AG10803 (cell line): ENCODE measurements at regions not wholly inside any gene's neighbourhood (a gene's known extent, or its start where the extent isn't known, plus 50 kb on each side); places are given as distances from the start of the nearest gene placed in this dataset.

ENCODE experiments used
- DNase-seq: peaks from one replicate; pipeline ENCODE4 v3.0.0; 2010; ENCODE audit warnings: low read depth
- H3K4me3 ChIP-seq: 2 replicates; pipeline ENCODE4 v1.5.1; 2011; ENCODE audit warnings: mild to moderate bottlenecking, low read length, control low read depth
- CTCF ChIP-seq: conservative IDR thresholded peaks from 2 replicates; pipeline ENCODE4 v1.5.1; 2011; ENCODE audit warnings: mild to moderate bottlenecking, low read length, control low read depth, inconsistent platforms

DNA sequence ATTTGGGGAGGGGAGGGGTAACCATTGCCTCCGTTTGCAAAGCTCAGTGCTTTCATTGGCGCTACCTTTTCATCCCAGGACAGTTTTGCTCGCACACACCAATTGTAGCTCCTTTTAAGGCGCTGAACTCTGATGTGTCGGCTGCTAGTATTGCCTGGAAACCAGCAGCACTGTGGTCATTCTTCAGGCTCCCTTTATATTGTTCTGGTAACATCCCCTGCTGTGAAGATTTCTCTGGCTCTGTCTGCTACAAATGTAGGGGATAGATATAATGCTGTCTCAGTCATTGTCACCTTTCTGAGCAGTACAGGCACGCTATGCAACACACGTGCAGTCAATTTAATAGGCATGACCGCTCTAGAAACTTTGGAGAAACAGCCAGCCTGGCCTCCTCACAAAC is 172.9 kb upstream of the SASH1 start:
- no peak overlapping the region for H3K4me3 ChIP-seq
- DNase-seq = no peak
- TF ChIP-seq CTCF = no peak

GRCh38 chr6:148170286-148170685 is 172.4 kb upstream of the SASH1 start:
- no peak overlapping the region for H3K4me3 ChIP-seq
- DNase-seq = no peak
- TF ChIP-seq CTCF = no peak

- TF ChIP-seq CTCF = no peak
- no peak for DNase-seq
- H3K4me3 ChIP-seq = no peak overlapping the region
Observed at GRCh38 chr6:148173548-148173947, 169.1 kb upstream of the SASH1 start.

DNA sequence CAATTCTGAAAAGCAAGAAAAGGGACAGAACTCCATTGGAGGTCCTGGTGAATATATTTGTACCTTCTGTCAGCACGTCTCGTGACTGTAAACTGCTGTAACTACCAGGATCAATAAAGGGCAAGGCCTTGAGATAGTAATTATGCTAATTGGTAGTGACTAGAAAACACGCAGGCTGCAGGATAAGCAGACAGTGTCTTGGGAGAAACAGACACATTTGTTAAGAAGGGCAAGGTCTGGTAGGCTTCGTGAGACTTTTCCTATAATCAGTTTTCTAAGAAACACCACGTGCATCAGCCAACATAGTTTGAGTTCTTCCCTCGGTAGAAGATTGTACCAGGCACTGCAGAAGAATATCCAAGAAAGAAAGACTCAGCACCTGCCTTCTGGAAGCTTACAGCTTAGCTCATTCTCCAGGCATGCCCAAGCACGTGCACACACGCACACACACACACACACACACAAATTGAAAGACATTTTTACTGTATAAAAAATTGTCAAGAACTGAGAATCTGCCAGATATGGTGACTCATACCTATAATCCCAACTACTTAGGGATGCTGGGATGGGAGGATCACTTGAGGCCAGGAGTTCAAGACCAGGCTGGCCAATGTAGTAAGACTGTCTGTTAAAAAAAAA is 167.0 kb upstream of the SASH1 start:
- no peak overlapping the region for H3K4me3 ChIP-seq
- DNase-seq = peak; percentile 53
- no peak for TF ChIP-seq CTCF

- peak; percentile 58 for DNase-seq
- TF ChIP-seq CTCF = peak; percentile 88
- H3K4me3 ChIP-seq = no peak overlapping the region
Observed at GRCh38 chr6:148177589-148178233, 164.9 kb upstream of the SASH1 start.

DNA sequence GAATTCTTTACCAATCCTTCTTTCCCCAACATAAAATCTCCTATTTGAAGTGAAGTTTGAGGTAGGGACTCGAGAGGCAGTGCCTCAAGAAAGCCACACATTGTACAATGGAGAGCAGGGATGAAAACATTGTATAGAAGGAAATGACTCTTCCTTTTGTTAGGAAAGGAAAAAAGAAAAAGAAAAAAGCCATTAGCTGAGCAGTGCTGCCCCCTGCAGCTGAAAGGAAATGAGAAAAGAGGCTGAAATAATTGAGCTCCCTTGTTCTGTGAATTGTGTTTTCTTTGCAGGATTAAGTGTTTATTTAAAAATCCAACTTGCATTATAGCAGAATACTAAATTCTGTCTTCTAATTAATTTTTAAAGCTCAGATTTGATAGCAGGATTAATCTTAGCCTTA is 162.9 kb upstream of the SASH1 start:
- peak; percentile 70 for TF ChIP-seq CTCF
- DNase-seq = peak; percentile 20
- no peak overlapping the region for H3K4me3 ChIP-seq

GRCh38 chr6:148182378-148182777 is 160.3 kb upstream of the SASH1 start:
- no peak overlapping the region for H3K4me3 ChIP-seq

More at GRCh38 chr6:148182378-148182777, 160.3 kb upstream of the SASH1 start:
- no peak for TF ChIP-seq CTCF
- no peak for DNase-seq
